Muscle of back (tissue), 3 donors: ENCODE measurements at regions not wholly inside any gene's neighbourhood (a gene's known extent, or its start where the extent isn't known, plus 50 kb on each side); places are given as distances from the start of the nearest gene placed in this dataset.
A peak's percentile ranks its signal among the peaks of the same experiment; 100 is the strongest.
"Not testable (repeated sequence)": the region's sequence is repeated elsewhere in the genome, so short reads cannot be mapped to it uniquely, and the experiment has no call there.

ENCODE experiments used
- DNase-seq, 3 donors: peaks; one replicate each; pipeline versions ENCODE4 v3.0.0 to v3.0.0-alpha.2; 2013

- DNase-seq, result no peak
Measured at GRCh38 chr5:144003636-144004035, 166.8 kb downstream of the YIPF5 start.

GRCh38 chr5:144004146-144004545 is 166.3 kb downstream of the YIPF5 start:
- no peak for DNase-seq

- DNase-seq, result no peak
Measured at GRCh38 chr5:144004751-144005150, 165.7 kb downstream of the YIPF5 start.

GRCh38 chr5:144009116-144009515 is 161.3 kb downstream of the YIPF5 start:
- DNase-seq, result no peak

GRCh38 chr5:144011388-144011787 is 159.1 kb downstream of the YIPF5 start:
- DNase-seq, result no peak

GRCh38 chr5:144013816-144014215 is 156.6 kb downstream of the YIPF5 start:
- no peak for DNase-seq

- DNase-seq, result no peak
Measured at GRCh38 chr5:144015961-144016360, 154.5 kb downstream of the YIPF5 start.

- no peak for DNase-seq
Measured at GRCh38 chr5:144017119-144017518, 153.3 kb downstream of the YIPF5 start.

GRCh38 chr5:144017631-144018030 is 152.8 kb downstream of the YIPF5 start:
- no peak for DNase-seq

GRCh38 chr5:144024090-144024489 is 146.4 kb downstream of the YIPF5 start:
- DNase-seq, result no peak

GRCh38 chr5:144024545-144024944 is 145.9 kb downstream of the YIPF5 start:
- no peak for DNase-seq

- no peak for DNase-seq
Measured at GRCh38 chr5:144026286-144026685, 144.2 kb downstream of the YIPF5 start.

GRCh38 chr5:144028058-144028457 is 142.4 kb downstream of the YIPF5 start:
- DNase-seq, result peak; percentile 89 to 96 (median 96)

- DNase-seq, result peak; percentile 86 to 93 (median 92)
Measured at GRCh38 chr5:144028636-144029035, 141.8 kb downstream of the YIPF5 start.

GRCh38 chr5:144030904-144031303 is 139.6 kb downstream of the YIPF5 start:
- no peak for DNase-seq

GRCh38 chr5:144032375-144032774 is 138.1 kb downstream of the YIPF5 start:
- DNase-seq, result peak; percentile 74 to 87 (median 80)

- DNase-seq, result no peak
Measured at GRCh38 chr5:144033486-144033885, 137.0 kb downstream of the YIPF5 start.

GRCh38 chr5:144035046-144035740 is 135.3 kb downstream of the YIPF5 start:
- DNase-seq, result no peak

GRCh38 chr5:144036476-144036875 is 134.0 kb downstream of the YIPF5 start:
- DNase-seq, result no peak

- peak in 1 of 3 donors; percentile 71 for DNase-seq
Measured at GRCh38 chr5:144040615-144041305, 129.7 kb downstream of the YIPF5 start.

GRCh38 chr5:144042156-144042555 is 128.3 kb downstream of the YIPF5 start:
- peak in 1 of 3 donors; percentile 32 for DNase-seq

GRCh38 chr5:144048259-144048856 is 122.1 kb downstream of the YIPF5 start:
- no peak for DNase-seq

GRCh38 chr5:144055391-144055790 is 115.1 kb downstream of the YIPF5 start:
- not testable (repeated sequence) for DNase-seq
